ENCODE measurements at regions not wholly inside any gene's neighbourhood (a gene's known extent, or its start where the extent isn't known, plus 50 kb on each side); places are given as distances from the start of the nearest gene placed in this dataset.
"Not testable (repeated sequence)": the region's sequence is repeated elsewhere in the genome, so short reads cannot be mapped to it uniquely, and the experiment has no call there.

DNA sequence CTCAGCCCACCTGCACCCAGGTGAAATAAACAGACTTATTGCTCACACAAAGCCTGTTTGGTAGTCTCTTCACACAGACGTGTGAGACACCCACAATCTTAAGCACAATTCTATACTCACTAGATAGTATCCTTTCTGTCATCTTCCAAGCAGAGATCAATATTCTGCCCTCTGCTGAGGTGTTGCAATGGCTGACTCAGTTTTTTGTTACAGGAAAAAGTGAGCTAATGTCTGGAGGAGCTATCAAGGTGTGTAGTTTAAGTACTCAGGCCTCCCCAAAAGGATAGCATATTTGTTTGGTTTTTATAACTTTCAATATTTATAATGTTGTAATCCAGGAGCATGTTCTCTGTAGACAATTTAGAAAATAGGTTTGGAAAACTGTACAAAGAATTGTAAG, 775.2 kb upstream of the POU3F4 start:
- Histone ChIP-seq H3K36me3 (replicated peaks) (no peaks in the 10 kb centered on the region), H3K27ac (no peak overlapping the region), H3K4me3 (ENCODE audit: low read depth, low read length) (no peak overlapping the region), H3K27me3 (replicated peaks) (no peaks in the 10 kb centered on the region)
- in situ Hi-C loops (cut with HindIII; ENCODE audit: low pct_ligation_motif_present, low sequenced_read_pairs), result no loop called here
- DNase-seq, result no peak
- TF ChIP-seq, protein P1, sequence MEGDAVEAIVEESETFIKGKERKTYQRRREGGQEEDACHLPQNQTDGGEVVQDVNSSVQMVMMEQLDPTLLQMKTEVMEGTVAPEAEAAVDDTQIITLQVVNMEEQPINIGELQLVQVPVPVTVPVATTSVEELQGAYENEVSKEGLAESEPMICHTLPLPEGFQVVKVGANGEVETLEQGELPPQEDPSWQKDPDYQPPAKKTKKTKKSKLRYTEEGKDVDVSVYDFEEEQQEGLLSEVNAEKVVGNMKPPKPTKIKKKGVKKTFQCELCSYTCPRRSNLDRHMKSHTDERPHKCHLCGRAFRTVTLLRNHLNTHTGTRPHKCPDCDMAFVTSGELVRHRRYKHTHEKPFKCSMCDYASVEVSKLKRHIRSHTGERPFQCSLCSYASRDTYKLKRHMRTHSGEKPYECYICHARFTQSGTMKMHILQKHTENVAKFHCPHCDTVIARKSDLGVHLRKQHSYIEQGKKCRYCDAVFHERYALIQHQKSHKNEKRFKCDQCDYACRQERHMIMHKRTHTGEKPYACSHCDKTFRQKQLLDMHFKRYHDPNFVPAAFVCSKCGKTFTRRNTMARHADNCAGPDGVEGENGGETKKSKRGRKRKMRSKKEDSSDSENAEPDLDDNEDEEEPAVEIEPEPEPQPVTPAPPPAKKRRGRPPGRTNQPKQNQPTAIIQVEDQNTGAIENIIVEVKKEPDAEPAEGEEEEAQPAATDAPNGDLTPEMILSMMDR (IDR thresholded peaks at IDR 0.05; ENCODE audit: low read depth, low read length, missing control alignments), result no peak

DNA sequence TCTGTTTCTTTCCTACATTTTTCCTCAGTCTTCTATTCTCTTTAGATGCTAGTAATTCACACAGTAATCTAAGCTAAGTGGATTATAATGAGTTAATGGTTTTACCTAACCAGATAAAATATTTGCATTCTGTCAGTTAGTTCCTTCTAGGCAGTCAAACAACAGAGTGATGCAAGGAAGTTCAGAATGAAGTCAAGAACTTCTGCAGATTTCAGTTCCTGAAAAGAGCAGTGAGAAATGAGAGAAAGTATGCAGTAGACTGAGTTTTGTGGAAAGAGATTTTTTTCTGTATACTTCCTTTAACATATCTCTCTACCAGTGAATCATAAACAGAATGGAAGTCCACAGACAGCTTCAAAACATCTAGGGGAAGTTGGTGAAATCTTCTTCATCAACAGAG, 774.0 kb upstream of the POU3F4 start:
- Histone ChIP-seq H3K4me3 (ENCODE audit: low read depth, low read length) (no peak overlapping the region), H3K27me3 (replicated peaks) (no peaks in the 10 kb centered on the region), H3K27ac (no peak overlapping the region), H3K36me3 (replicated peaks) (no peaks in the 10 kb centered on the region)
- TF ChIP-seq, protein P1 (IDR thresholded peaks at IDR 0.05; ENCODE audit: low read depth, low read length, missing control alignments), result no peak
- in situ Hi-C loops (cut with HindIII; ENCODE audit: low pct_ligation_motif_present, low sequenced_read_pairs), result no loop called here
- DNase-seq, result no peak

DNA sequence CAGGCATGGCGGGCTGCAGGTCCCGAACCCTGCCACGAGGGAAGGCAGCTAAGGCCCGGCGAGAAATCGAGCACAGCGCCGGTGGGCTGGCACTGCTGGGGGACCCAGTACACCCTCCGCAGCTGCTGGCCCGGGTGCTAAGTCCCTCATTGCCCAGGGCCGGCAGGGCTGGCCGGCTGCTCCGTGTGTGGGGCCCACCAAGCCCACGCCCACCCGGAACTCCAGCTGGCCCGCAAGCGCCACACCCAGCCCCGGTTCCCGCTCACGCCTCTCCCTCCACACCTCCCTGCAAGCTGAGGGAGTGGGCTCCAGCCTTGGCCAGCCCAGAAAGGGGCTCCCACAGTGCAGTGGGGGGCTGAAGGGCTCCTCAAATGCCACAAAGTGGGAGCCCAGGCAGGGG, 769.8 kb upstream of the POU3F4 start:
- H3K27ac ChIP-seq; H3K4me3 ChIP-seq (ENCODE audit: low read depth, low read length); H3K27me3 ChIP-seq (replicated peaks); DNase-seq; in situ Hi-C loops (cut with HindIII; ENCODE audit: low pct_ligation_motif_present, low sequenced_read_pairs); H3K36me3 ChIP-seq (replicated peaks): not testable (repeated sequence)

DNA sequence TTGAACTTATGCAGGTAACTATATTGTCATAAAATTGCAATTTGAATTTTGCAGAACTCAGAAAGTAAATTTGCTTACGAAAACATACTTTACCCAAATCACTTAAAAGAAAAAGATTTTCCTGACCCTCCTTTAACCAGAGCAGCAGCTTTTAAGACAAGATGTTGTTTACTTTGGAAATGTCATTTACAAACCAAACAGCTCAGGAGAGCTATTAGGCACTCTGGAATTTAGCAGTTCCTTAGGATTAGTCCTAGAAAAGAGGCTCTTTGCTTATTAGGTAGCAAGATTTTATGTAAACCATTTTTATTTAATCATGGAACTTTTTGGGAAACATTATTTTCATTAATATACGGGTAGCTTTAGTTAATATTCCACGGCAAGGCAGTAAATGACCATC, 765.7 kb upstream of the POU3F4 start:
- Histone ChIP-seq H3K27ac (no peak overlapping the region), H3K36me3 (replicated peaks) (no peaks in the 10 kb centered on the region), H3K4me3 (ENCODE audit: low read depth, low read length) (no peak overlapping the region), H3K27me3 (replicated peaks) (no peaks in the 10 kb centered on the region)
- DNase-seq, result no peak
- in situ Hi-C loops (cut with HindIII; ENCODE audit: low pct_ligation_motif_present, low sequenced_read_pairs), result no loop called here
- TF ChIP-seq, protein P1 (IDR thresholded peaks at IDR 0.05; ENCODE audit: low read depth, low read length, missing control alignments), result no peak

DNA sequence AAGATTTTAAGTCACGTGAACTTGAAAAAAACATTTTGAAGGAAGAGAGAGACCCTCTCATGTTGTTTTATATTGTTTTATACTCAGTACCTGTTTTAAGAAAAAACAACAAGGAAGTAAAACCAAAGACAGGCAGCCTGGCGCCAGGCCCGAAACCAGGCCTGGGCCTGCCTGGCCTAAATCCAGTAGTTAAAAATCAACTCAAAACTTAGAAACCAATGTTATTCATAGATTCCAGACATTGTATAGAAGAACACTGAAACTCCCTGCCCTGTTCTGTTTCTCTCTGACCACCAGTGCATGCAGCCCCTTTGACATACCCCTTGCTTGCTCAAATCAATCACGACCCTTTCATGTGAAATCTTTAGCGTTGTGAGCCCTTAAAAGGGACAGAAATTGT, 762.4 kb upstream of the POU3F4 start:
- H3K4me3 ChIP-seq (ENCODE audit: low read depth, low read length); in situ Hi-C loops (cut with HindIII; ENCODE audit: low pct_ligation_motif_present, low sequenced_read_pairs); H3K36me3 ChIP-seq (replicated peaks); H3K27ac ChIP-seq; H3K27me3 ChIP-seq (replicated peaks); DNase-seq: not testable (repeated sequence)

DNA sequence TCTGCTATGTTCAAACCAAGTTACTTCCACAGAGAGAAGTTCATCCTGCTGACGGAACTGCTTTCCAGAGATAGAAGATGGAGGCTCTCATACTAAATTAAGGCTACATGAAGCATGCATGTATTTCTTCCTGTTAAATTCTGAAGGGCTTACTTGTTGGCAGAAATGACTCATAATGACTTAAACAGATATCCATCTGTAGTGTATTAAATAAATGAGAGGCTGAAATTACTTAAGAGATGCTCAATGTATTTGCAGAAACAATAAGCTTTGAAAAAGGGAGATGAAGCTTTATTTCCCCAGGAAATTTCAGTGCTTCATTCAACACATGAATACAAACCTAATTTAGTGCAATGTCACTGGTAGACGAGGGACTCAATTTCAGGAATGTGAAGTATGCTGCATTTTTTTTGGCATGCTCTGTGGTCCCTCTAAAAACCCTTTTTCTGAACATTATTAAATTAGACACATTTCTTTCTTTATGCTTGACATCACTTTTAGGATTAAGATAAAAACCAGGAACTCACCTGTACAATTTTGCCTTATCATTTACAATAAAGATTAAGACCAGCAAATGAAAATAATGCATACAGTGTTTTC, 759.1 kb upstream of the POU3F4 start:
- Histone ChIP-seq H3K27ac (no peak overlapping the region), H3K36me3 (replicated peaks) (no peaks in the 10 kb centered on the region), H3K4me3 (ENCODE audit: low read depth, low read length) (no peak overlapping the region), H3K27me3 (replicated peaks) (no peaks in the 10 kb centered on the region)
- DNase-seq, result no peak
- in situ Hi-C loops (cut with HindIII; ENCODE audit: low pct_ligation_motif_present, low sequenced_read_pairs), result no loop called here
- TF ChIP-seq, protein P1 (IDR thresholded peaks at IDR 0.05; ENCODE audit: low read depth, low read length, missing control alignments), result no peak

DNA sequence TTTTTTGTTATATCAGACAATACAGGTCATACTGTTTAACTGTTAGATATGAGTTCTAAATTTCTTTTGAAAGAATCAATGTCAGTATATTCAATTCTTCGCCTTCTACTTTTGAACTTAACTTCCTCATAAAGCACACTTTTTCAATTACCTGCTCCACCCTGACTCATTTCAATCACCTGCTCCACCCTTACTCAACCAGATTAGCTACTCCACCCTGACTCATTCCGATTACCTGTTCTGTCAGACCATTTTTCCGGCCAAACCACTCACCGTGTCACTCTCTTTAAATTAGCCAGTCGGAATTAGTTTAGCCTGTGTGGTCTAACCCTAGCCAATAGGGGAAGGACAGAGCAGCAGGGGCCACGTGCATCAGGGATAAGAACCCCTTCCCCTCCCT, 751.8 kb upstream of the POU3F4 start:
- Histone ChIP-seq H3K36me3 (replicated peaks) (no peaks in the 10 kb centered on the region), H3K4me3 (ENCODE audit: low read depth, low read length) (no peak overlapping the region), H3K27ac (no peak overlapping the region), H3K27me3 (replicated peaks) (no peaks in the 10 kb centered on the region)
- in situ Hi-C loops (cut with HindIII; ENCODE audit: low pct_ligation_motif_present, low sequenced_read_pairs), result no loop called here
- no peak for DNase-seq
- TF ChIP-seq, protein P1 (IDR thresholded peaks at IDR 0.05; ENCODE audit: low read depth, low read length, missing control alignments), result no peak

Data from brain microvascular endothelial cell (primary cell).